ENCODE measurements at regions not wholly inside any gene's neighbourhood (a gene's known extent, or its start where the extent isn't known, plus 50 kb on each side); places are given as distances from the start of the nearest gene placed in this dataset.
"Not testable (repeated sequence)": the region's sequence is repeated elsewhere in the genome, so short reads cannot be mapped to it uniquely, and the experiment has no call there.

GRCh38 chrX:40975951-40976350 lies 109.3 kb upstream of the USP9X start:
- Mint-ChIP-seq H3K27ac (peak overlapping the region in 1 of 6 donors; percentile 7), H3K4me1 (no peaks in the 10 kb centered on the region), H3K9me3 (peaks cover 2 to 22% (median 10%) of the 10 kb centered on the region in 7 donors), H3K4me3 (no peak overlapping the region), H3K36me3 (peaks cover 5 to 6% of the 10 kb centered on the region in 2 donors), H3K27me3 (peaks cover 6 to 38% (median 6%) of the 10 kb centered on the region in 3 donors)
- ATAC-seq (ENCODE audit: low read depth in 2 of 2) (no peak), DNase-seq (no peak)

- Mint-ChIP-seq H3K4me3 (no peak overlapping the region), H3K9me3 (peaks cover 0 to 16% (median 10%) of the 10 kb centered on the region in 7 donors), H3K27me3 (peaks cover 6 to 32% (median 6%) of the 10 kb centered on the region in 3 donors), H3K4me1 (no peaks in the 10 kb centered on the region), H3K27ac (no peak overlapping the region), H3K36me3 (peaks cover 0 to 5% of the 10 kb centered on the region in 2 donors)
- no peak for ATAC-seq (ENCODE audit: low read depth in 2 of 2)
- no peak for DNase-seq
Observed at GRCh38 chrX:40976981-40977380, 108.3 kb upstream of the USP9X start.

- Mint-ChIP-seq H3K36me3 (peaks cover 0 to 4% of the 10 kb centered on the region in 2 donors), H3K27ac (no peak overlapping the region), H3K27me3 (peaks cover 0 to 9% (median 0%) of the 10 kb centered on the region in 3 donors), H3K4me3 (no peak overlapping the region), H3K9me3 (peaks cover 4 to 16% (median 8%) of the 10 kb centered on the region in 7 donors), H3K4me1 (peaks cover 0 to 4% (median 0%) of the 10 kb centered on the region in 3 donors)
- DNase-seq (no peak), ATAC-seq (ENCODE audit: low read depth in 2 of 2) (no peak)
Observed at GRCh38 chrX:40984962-40985361, 100.3 kb upstream of the USP9X start.

GRCh38 chrX:40987413-40987812 lies 97.8 kb upstream of the USP9X start:
- DNase-seq = no peak

GRCh38 chrX:40988100-40988499 lies 97.1 kb upstream of the USP9X start:
- Mint-ChIP-seq H3K4me3 (peak overlapping the region in 1 of 8 donors; percentile 6), H3K36me3 (peaks cover 0 to 4% of the 10 kb centered on the region in 2 donors), H3K9me3 (peaks cover 5 to 25% (median 11%) of the 10 kb centered on the region in 7 donors), H3K4me1 (peaks cover 0 to 4% (median 0%) of the 10 kb centered on the region in 3 donors), H3K27me3 (no peaks in the 10 kb centered on the region), H3K27ac (no peak overlapping the region)
- ATAC-seq (ENCODE audit: low read depth in 2 of 2) (no peak), DNase-seq (no peak)

More at GRCh38 chrX:40987413-40987812, 97.8 kb upstream of the USP9X start:
- Mint-ChIP-seq H3K4me3 (no peak overlapping the region), H3K27me3 (no peaks in the 10 kb centered on the region), H3K4me1 (peaks cover 0 to 4% (median 0%) of the 10 kb centered on the region in 3 donors), H3K9me3 (peaks cover 5 to 25% (median 11%) of the 10 kb centered on the region in 7 donors), H3K36me3 (peaks cover 0 to 4% of the 10 kb centered on the region in 2 donors), H3K27ac (no peak overlapping the region)
- no peak for ATAC-seq (ENCODE audit: low read depth in 2 of 2)

- H3K9me3 Mint-ChIP-seq = peaks cover 6 to 29% (median 15%) of the 10 kb centered on the region in 7 donors
- H3K4me3 Mint-ChIP-seq; H3K27me3 Mint-ChIP-seq; H3K27ac Mint-ChIP-seq; ATAC-seq (ENCODE audit: low read depth in 2 of 2); DNase-seq; H3K36me3 Mint-ChIP-seq; H3K4me1 Mint-ChIP-seq: not testable (repeated sequence)
Observed at GRCh38 chrX:40993395-40993794, 91.8 kb upstream of the USP9X start.

- H3K27ac Mint-ChIP-seq = no peak overlapping the region
- peaks cover 0 to 10% (median 2%) of the 10 kb centered on the region in 3 donors for H3K27me3 Mint-ChIP-seq
- H3K4me3 Mint-ChIP-seq = peak overlapping the region in 5 of 8 donors; percentile 12 to 76 (median 56)
- DNase-seq (no peak), ATAC-seq (ENCODE audit: low read depth in 2 of 2) (peak; percentile 53 to 54)
- H3K4me1 Mint-ChIP-seq = peaks cover 0 to 4% (median 0%) of the 10 kb centered on the region in 3 donors
- H3K36me3 Mint-ChIP-seq = peaks cover 0 to 8% of the 10 kb centered on the region in 2 donors
- H3K9me3 Mint-ChIP-seq = peaks cover 0 to 10% (median 6%) of the 10 kb centered on the region in 7 donors
Observed at GRCh38 chrX:40996886-40997530, 88.2 kb upstream of the USP9X start.

GRCh38 chrX:40998123-40998522 lies 87.1 kb upstream of the USP9X start:
- Mint-ChIP-seq H3K4me3 (no peak overlapping the region), H3K36me3 (peaks cover 0 to 8% of the 10 kb centered on the region in 2 donors), H3K27ac (no peak overlapping the region), H3K4me1 (peaks cover 0 to 4% (median 0%) of the 10 kb centered on the region in 3 donors), H3K9me3 (peaks cover 0 to 10% (median 6%) of the 10 kb centered on the region in 7 donors), H3K27me3 (peaks cover 0 to 10% (median 8%) of the 10 kb centered on the region in 3 donors)
- no peak for DNase-seq
- ATAC-seq (ENCODE audit: low read depth in 2 of 2) = no peak

GRCh38 chrX:41001327-41001726 lies 83.9 kb upstream of the USP9X start:
- Mint-ChIP-seq H3K27me3 (peaks cover 6 to 14% (median 13%) of the 10 kb centered on the region in 3 donors), H3K4me1 (peaks cover 7 to 10% (median 8%) of the 10 kb centered on the region in 3 donors), H3K4me3 (no peak overlapping the region), H3K27ac (no peak overlapping the region), H3K9me3 (no peaks in the 10 kb centered on the region), H3K36me3 (no peaks in the 10 kb centered on the region)
- ATAC-seq (ENCODE audit: low read depth in 2 of 2) (no peak), DNase-seq (no peak)

GRCh38 chrX:41002026-41002425 lies 83.2 kb upstream of the USP9X start:
- no peak overlapping the region for H3K27ac Mint-ChIP-seq
- peaks cover 10 to 19% (median 18%) of the 10 kb centered on the region in 3 donors for H3K27me3 Mint-ChIP-seq
- no peaks in the 10 kb centered on the region for H3K36me3 Mint-ChIP-seq
- DNase-seq (no peak), ATAC-seq (ENCODE audit: low read depth in 2 of 2) (no peak)
- peaks cover 8 to 11% (median 8%) of the 10 kb centered on the region in 3 donors for H3K4me1 Mint-ChIP-seq
- no peak overlapping the region for H3K4me3 Mint-ChIP-seq
- no peaks in the 10 kb centered on the region for H3K9me3 Mint-ChIP-seq

GRCh38 chrX:41003506-41004270 lies 81.6 kb upstream of the USP9X start:
- Mint-ChIP-seq H3K36me3 (no peaks in the 10 kb centered on the region), H3K9me3 (no peaks in the 10 kb centered on the region), H3K27me3 (peaks cover 22 to 35% (median 24%) of the 10 kb centered on the region in 3 donors), H3K4me3 (no peak overlapping the region), H3K4me1 (peaks cover 6 to 12% (median 8%) of the 10 kb centered on the region in 3 donors), H3K27ac (no peak overlapping the region)
- no peak for DNase-seq
- ATAC-seq (ENCODE audit: low read depth in 2 of 2) = no peak

GRCh38 chrX:41005445-41005992 lies 79.7 kb upstream of the USP9X start:
- Mint-ChIP-seq H3K4me3 (no peak overlapping the region), H3K4me1 (peaks cover 10 to 13% (median 13%) of the 10 kb centered on the region in 3 donors), H3K27me3 (peaks cover 22 to 41% (median 27%) of the 10 kb centered on the region in 3 donors), H3K9me3 (no peaks in the 10 kb centered on the region), H3K27ac (peak overlapping the region in 2 of 6 donors; percentile 43 to 70), H3K36me3 (no peaks in the 10 kb centered on the region)
- ATAC-seq (ENCODE audit: low read depth in 2 of 2) (peak; percentile 26 to 30), DNase-seq (no peak)
